Breast epithelium (tissue), 4 donors: ENCODE measurements at regions not wholly inside any gene's neighbourhood (a gene's known extent, or its start where the extent isn't known, plus 50 kb on each side); places are given as distances from the start of the nearest gene placed in this dataset.

Experiments
- DNase-seq, 2 donors: peaks; one replicate each; pipeline ENCODE4 v3.0.0-alpha.2; 2019; ENCODE audit warnings: low spot score in 2 of 2
- H3K27ac ChIP-seq, 2 donors: fragments of 200-600 bp; sonication (generic) in 1 of 2; one replicate each; pipeline ENCODE4 v1.5.1; 2016 to 2019; ENCODE audit warnings: mild to moderate bottlenecking in 1 of 2
- H3K27me3 ChIP-seq, 2 donors: fragments of 200-600 bp; sonication (generic) in 1 of 2; one replicate each; pipeline versions ENCODE4 v1.5.1 to v1.6.0; 2017 to 2019; ENCODE audit warnings: control low read depth in 1 of 2, mild to moderate bottlenecking in 1 of 2
- H3K36me3 ChIP-seq: fragments of 200-600 bp; one replicate; pipeline ENCODE4 v1.5.1; 2019
- H3K4me1 ChIP-seq, 2 donors: fragments of 200-600 bp; sonication (generic); one replicate each; pipeline ENCODE4 v1.5.1; 2016 to 2019; ENCODE audit warnings: control low read depth in 1 of 2
- H3K4me3 ChIP-seq, 3 donors: fragments of 200-600 bp; sonication (generic); 1 replicate in 2 of 3; 2 replicates in 1 of 3; pipeline ENCODE4 v1.5.1; 2016 to 2019; ENCODE audit warnings: mild to moderate bottlenecking in 3 of 3, moderate library complexity in 2 of 3
- H3K9me3 ChIP-seq, 2 donors: fragments of 200-600 bp; sonication (generic) in 1 of 2; one replicate each; pipeline ENCODE4 v1.5.1; 2016 to 2019; ENCODE audit warnings: control low read depth in 1 of 2
- CTCF ChIP-seq, 3 donors: fragments of 450-650 bp; IDR thresholded peaks; one replicate each; pipeline ENCODE4 v1.5.1; 2016 to 2017; ENCODE audit warnings: antibody characterized with exemption in 3 of 3, mild to moderate bottlenecking in 3 of 3, moderate library complexity in 3 of 3
- POLR2A ChIP-seq: fragments of 450-650 bp; IDR thresholded peaks from one replicate; pipeline ENCODE4 v1.6.1; 2016; ENCODE audit warnings: antibody characterized with exemption, mild to moderate bottlenecking, moderate library complexity
- POLR2AphosphoS5 ChIP-seq, 3 donors: sonication (generic); formaldehyde crosslinking; IDR thresholded peaks; one replicate each; pipeline ENCODE4 v1.6.1; 2017; ENCODE audit warnings: antibody characterized with exemption in 3 of 3
- intact Hi-C: fragments of 100-400 bp; cut with DNase I; formaldehyde crosslinking; loops from one replicate; pipeline ENCODE4 v1.15.1; 2023; ENCODE audit warnings: low total_unique reads

- Histone ChIP-seq H3K36me3 (no peaks in the 10 kb centered on the region), H3K4me3 (no peak overlapping the region), H3K9me3 (no peaks in the 10 kb centered on the region), H3K27ac (no peak overlapping the region), H3K4me1 (peaks cover 0 to 4% of the 10 kb centered on the region in 2 donors), H3K27me3 (no peaks in the 10 kb centered on the region)
- TF ChIP-seq POLR2A, result no peak
- TF ChIP-seq CTCF (IDR thresholded peaks at IDR 0.05), result no peak
- intact Hi-C loops, result no loop called here
- no peak for DNase-seq
Observed at GRCh38 chr5:124575725-124576124, 170.7 kb downstream of the ZNF608 start.

GRCh38 chr5:124574521-124575436 lies 171.7 kb downstream of the ZNF608 start:
- Histone ChIP-seq H3K27ac (no peak overlapping the region), H3K4me1 (peaks cover 0 to 4% of the 10 kb centered on the region in 2 donors), H3K27me3 (no peaks in the 10 kb centered on the region), H3K4me3 (no peak overlapping the region), H3K9me3 (no peaks in the 10 kb centered on the region), H3K36me3 (no peaks in the 10 kb centered on the region)
- no peak for TF ChIP-seq CTCF (IDR thresholded peaks at IDR 0.05)
- no peak for TF ChIP-seq POLR2AphosphoS5 (IDR thresholded peaks at IDR 0.05)
- no peak for TF ChIP-seq POLR2A
- DNase-seq, result no peak
- intact Hi-C loops, result no loop called here

GRCh38 chr5:124572971-124573370 lies 173.5 kb downstream of the ZNF608 start:
- Histone ChIP-seq H3K36me3 (no peaks in the 10 kb centered on the region), H3K4me3 (no peak overlapping the region), H3K27me3 (no peaks in the 10 kb centered on the region), H3K4me1 (peaks cover 0 to 4% of the 10 kb centered on the region in 2 donors), H3K9me3 (no peaks in the 10 kb centered on the region), H3K27ac (no peak overlapping the region)
- DNase-seq, result no peak
- intact Hi-C loops, result no loop called here
- no peak for TF ChIP-seq POLR2AphosphoS5 (IDR thresholded peaks at IDR 0.05)
- TF ChIP-seq CTCF (IDR thresholded peaks at IDR 0.05), result no peak
- no peak for TF ChIP-seq POLR2A

- intact Hi-C loops, result no loop called here
- H3K27me3 ChIP-seq, result no peaks in the 10 kb centered on the region
- DNase-seq, result no peak
- H3K27ac ChIP-seq, result no peak overlapping the region
- peaks cover 0 to 4% of the 10 kb centered on the region in 2 donors for H3K4me1 ChIP-seq
- no peak overlapping the region for H3K4me3 ChIP-seq
- H3K9me3 ChIP-seq, result no peaks in the 10 kb centered on the region
- TF ChIP-seq POLR2A, result no peak
- TF ChIP-seq CTCF (IDR thresholded peaks at IDR 0.05), result no peak
- TF ChIP-seq POLR2AphosphoS5 (IDR thresholded peaks at IDR 0.05), result no peak
- no peaks in the 10 kb centered on the region for H3K36me3 ChIP-seq
Observed at GRCh38 chr5:124570285-124571035, 176.0 kb downstream of the ZNF608 start.
